Keratinocyte (primary cell): ENCODE measurements at regions not wholly inside any gene's neighbourhood (a gene's known extent, or its start where the extent isn't known, plus 50 kb on each side); places are given as distances from the start of the nearest gene placed in this dataset.

Experiments
- EZH2 ChIP-seq: IDR thresholded peaks from one replicate; pipeline ENCODE4 v1.6.1; 2012; ENCODE audit warnings: inconsistent platforms, mild to moderate bottlenecking, low read length, moderate library complexity
- TF ChIP-seq, protein P1 (sequence below), 3 experiments: IDR thresholded peaks in 1 of 3; conservative IDR thresholded peaks in 1 of 3; optimal IDR thresholded peaks in 1 of 3; 2 replicates in 2 of 3; 3 replicates in 1 of 3; pipeline versions ENCODE3 to v1.5.1; 2011; ENCODE audit warnings: low read length in 3 of 3, mild to moderate bottlenecking in 3 of 3, moderate library complexity in 2 of 3, control low read depth in 1 of 3, inconsistent platforms in 1 of 3; ENCODE audit not compliant: insufficient read depth in 2 of 3; ENCODE audit errors: extremely low read depth in 1 of 3

DNA sequence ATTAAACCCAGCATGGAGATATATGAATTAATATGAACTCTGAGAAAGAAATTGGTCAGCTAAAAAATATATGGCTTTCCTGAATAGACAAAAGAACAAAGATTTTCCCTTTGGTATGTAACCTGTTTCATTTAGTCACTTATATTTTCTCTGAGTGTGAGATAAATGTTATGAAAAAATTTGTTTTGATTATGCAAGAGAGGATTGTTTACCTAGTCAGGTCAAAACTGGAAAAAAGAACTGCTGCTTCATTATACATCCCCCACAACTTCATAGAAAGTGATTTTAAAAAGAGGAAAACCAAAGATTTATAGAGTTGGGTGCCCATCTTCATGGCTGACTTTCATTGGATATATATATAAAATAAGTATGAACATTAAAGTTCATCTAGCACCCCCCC, 242.2 kb upstream of the FN1 start:
- TF ChIP-seq, protein P1, sequence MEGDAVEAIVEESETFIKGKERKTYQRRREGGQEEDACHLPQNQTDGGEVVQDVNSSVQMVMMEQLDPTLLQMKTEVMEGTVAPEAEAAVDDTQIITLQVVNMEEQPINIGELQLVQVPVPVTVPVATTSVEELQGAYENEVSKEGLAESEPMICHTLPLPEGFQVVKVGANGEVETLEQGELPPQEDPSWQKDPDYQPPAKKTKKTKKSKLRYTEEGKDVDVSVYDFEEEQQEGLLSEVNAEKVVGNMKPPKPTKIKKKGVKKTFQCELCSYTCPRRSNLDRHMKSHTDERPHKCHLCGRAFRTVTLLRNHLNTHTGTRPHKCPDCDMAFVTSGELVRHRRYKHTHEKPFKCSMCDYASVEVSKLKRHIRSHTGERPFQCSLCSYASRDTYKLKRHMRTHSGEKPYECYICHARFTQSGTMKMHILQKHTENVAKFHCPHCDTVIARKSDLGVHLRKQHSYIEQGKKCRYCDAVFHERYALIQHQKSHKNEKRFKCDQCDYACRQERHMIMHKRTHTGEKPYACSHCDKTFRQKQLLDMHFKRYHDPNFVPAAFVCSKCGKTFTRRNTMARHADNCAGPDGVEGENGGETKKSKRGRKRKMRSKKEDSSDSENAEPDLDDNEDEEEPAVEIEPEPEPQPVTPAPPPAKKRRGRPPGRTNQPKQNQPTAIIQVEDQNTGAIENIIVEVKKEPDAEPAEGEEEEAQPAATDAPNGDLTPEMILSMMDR (optimal IDR thresholded peaks at IDR 0.05 in 1 of 3, IDR thresholded peaks at IDR 0.05 in 1 of 3, conservative IDR thresholded peaks at IDR 0.05 in 1 of 3; ENCODE audit: extremely low read depth in 1 of 3, insufficient read depth in 2 of 3, low read length in 3 of 3) = no peak
- no peak for TF ChIP-seq EZH2
